MM.1S (cell line): ENCODE measurements at regions not wholly inside any gene's neighbourhood (a gene's known extent, or its start where the extent isn't known, plus 50 kb on each side); places are given as distances from the start of the nearest gene placed in this dataset.
"Not testable (repeated sequence)": the region's sequence is repeated elsewhere in the genome, so short reads cannot be mapped to it uniquely, and the experiment has no call there.

Source experiments
- DNase-seq: peaks from one replicate; pipeline ENCODE4 v3.0.0-alpha.2; 2015
- H2AFZ ChIP-seq: fragments of 300-600 bp; sonication (generic); 2 replicates; pipeline ENCODE4 v1.6.0; 2016; ENCODE audit warnings: antibody characterized with exemption, low read length
- H3F3A ChIP-seq: fragments of 300-600 bp; sonication (generic); 2 replicates; pipeline ENCODE4 v1.6.1; 2016; ENCODE audit warnings: mild to moderate bottlenecking, antibody characterized with exemption, low read length, moderate library complexity, mixed read lengths; ENCODE audit not compliant: insufficient read depth
- H3K27ac ChIP-seq: fragments of 300-600 bp; sonication (generic); 2 replicates; pipeline ENCODE4 v1.5.1; 2016; ENCODE audit warnings: mild to moderate bottlenecking, low read length
- H3K27me3 ChIP-seq: fragments of 300-600 bp; sonication (generic); replicated peaks from 2 replicates; pipeline ENCODE4 v1.6.0; 2016; ENCODE audit warnings: low read length; ENCODE audit not compliant: insufficient read depth
- H3K36me3 ChIP-seq: fragments of 300-600 bp; sonication (generic); replicated peaks from 2 replicates; pipeline ENCODE4 v1.6.1; 2016; ENCODE audit warnings: mild to moderate bottlenecking, low read length, mixed read lengths; ENCODE audit not compliant: insufficient read depth
- H3K4me1 ChIP-seq: fragments of 300-600 bp; sonication (generic); 2 replicates; pipeline ENCODE4 v1.6.1; 2016; ENCODE audit warnings: low read length, mixed read lengths
- H3K4me2 ChIP-seq: fragments of 300-600 bp; sonication (generic); 2 replicates; pipeline ENCODE4 v1.6.0; 2016; ENCODE audit warnings: low read depth, low read length
- H3K4me3 ChIP-seq: fragments of 300-600 bp; sonication (generic); 2 replicates; pipeline ENCODE4 v1.5.1; 2016; ENCODE audit warnings: low read length, mixed read lengths
- H3K79me2 ChIP-seq: fragments of 300-600 bp; sonication (generic); 2 replicates; pipeline ENCODE4 v1.6.1; 2016; ENCODE audit warnings: mixed run types, low read length, mixed read lengths
- H3K9ac ChIP-seq: fragments of 300-600 bp; sonication (generic); 2 replicates; pipeline ENCODE4 v1.6.1; 2016; ENCODE audit warnings: low read length, mixed read lengths
- H3K9me2 ChIP-seq: fragments of 300-600 bp; sonication (generic); replicated peaks from 2 replicates; pipeline ENCODE4 v1.6.1; 2016; ENCODE audit warnings: mild to moderate bottlenecking, low read length, mixed read lengths; ENCODE audit not compliant: insufficient read depth
- H3K9me3 ChIP-seq: fragments of 300-600 bp; sonication (generic); replicated peaks from 2 replicates; pipeline ENCODE4 v1.6.1; 2016; ENCODE audit warnings: mild to moderate bottlenecking, low read length, mixed read lengths; ENCODE audit not compliant: insufficient read depth
- H4K20me1 ChIP-seq: fragments of 300-600 bp; sonication (generic); 2 replicates; pipeline ENCODE4 v1.6.1; 2016; ENCODE audit warnings: mild to moderate bottlenecking, low read length, moderate library complexity, mixed read lengths; ENCODE audit not compliant: insufficient read depth
- EZH2 ChIP-seq: fragments of 300-600 bp; sonication (generic); optimal IDR thresholded peaks from 2 replicates; pipeline ENCODE3; 2017; ENCODE audit warnings: low read depth, mild to moderate bottlenecking, antibody characterized with exemption, low read length, mixed read lengths
- EZH2phosphoT487 ChIP-seq: fragments of 300-600 bp; sonication (generic); IDR thresholded peaks from 2 replicates; pipeline ENCODE4 v1.6.1; 2018; ENCODE audit warnings: antibody characterized with exemption, low read length
- TF ChIP-seq, protein P1 (sequence below): fragments of 300-600 bp; sonication (generic); IDR thresholded peaks from 2 replicates; pipeline ENCODE4 v1.5.1; 2016; ENCODE audit warnings: antibody characterized with exemption, low read length, mixed read lengths

DNA sequence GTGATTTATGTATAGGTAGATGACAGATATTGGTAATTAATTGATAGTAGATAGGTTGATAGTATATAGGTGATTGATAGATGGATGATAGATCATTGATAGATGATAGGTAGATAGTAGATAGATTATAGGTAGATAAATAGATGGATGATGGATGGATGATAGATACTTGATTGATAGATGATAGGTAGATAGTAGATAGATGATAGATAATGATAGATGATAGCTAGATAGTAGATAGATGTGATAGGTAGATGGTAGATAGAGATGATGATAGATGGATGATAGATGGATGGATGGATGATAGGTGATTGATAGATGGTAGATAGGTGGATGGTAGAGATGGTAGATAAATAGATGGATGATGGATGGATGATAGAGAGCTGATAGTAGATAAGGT, 62.0 kb upstream of the SAMD11 start:
- Histone ChIP-seq H3K9me3 (no peaks in the 10 kb centered on the region), H2AFZ (no peak overlapping the region), H3K9me2 (no peaks in the 10 kb centered on the region), H3K79me2 (no peaks in the 10 kb centered on the region), H3K27ac (no peak overlapping the region), H3K4me2 (no peak overlapping the region), H3K4me3 (no peak overlapping the region), H3K36me3 (no peaks in the 10 kb centered on the region), H3K9ac (no peak overlapping the region), H3K4me1 (no peaks in the 10 kb centered on the region), H3F3A (no peaks in the 10 kb centered on the region; the same call in 1 of the 2 replicates), H4K20me1 (no peaks in the 10 kb centered on the region), H3K27me3 (peaks cover 4% of the 10 kb centered on the region; the same call in 1 of the 2 replicates)
- no peak for DNase-seq
- TF ChIP-seq, protein P1, sequence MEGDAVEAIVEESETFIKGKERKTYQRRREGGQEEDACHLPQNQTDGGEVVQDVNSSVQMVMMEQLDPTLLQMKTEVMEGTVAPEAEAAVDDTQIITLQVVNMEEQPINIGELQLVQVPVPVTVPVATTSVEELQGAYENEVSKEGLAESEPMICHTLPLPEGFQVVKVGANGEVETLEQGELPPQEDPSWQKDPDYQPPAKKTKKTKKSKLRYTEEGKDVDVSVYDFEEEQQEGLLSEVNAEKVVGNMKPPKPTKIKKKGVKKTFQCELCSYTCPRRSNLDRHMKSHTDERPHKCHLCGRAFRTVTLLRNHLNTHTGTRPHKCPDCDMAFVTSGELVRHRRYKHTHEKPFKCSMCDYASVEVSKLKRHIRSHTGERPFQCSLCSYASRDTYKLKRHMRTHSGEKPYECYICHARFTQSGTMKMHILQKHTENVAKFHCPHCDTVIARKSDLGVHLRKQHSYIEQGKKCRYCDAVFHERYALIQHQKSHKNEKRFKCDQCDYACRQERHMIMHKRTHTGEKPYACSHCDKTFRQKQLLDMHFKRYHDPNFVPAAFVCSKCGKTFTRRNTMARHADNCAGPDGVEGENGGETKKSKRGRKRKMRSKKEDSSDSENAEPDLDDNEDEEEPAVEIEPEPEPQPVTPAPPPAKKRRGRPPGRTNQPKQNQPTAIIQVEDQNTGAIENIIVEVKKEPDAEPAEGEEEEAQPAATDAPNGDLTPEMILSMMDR, result no peak
- no peak for TF ChIP-seq EZH2
- TF ChIP-seq EZH2phosphoT487, result no peak

DNA sequence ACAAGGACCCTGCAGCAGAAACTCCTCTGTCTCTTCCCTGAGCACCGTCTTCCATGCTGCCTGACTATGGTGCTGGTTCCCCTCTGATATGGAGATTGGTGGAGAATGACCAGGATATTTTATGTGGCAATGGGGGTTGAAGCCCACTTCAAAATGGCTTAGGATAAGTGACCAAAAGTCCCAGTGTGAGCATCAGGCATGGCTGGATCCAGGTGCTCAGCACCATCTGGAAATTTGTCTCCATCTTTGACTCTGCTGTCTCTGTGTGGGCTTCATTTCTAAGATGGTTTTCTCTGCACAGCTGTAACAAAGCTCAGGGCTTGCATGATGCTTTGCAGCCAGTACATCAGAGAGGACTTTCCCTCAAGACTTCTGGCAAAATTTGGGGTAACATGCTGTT, 61.1 kb upstream of the SAMD11 start:
- DNase-seq, H3K27me3 ChIP-seq, H3K4me2 ChIP-seq, H3F3A ChIP-seq, H3K36me3 ChIP-seq, H3K9me3 ChIP-seq, H3K9me2 ChIP-seq, H3K4me1 ChIP-seq, H3K27ac ChIP-seq, H3K79me2 ChIP-seq, H4K20me1 ChIP-seq, H2AFZ ChIP-seq, H3K4me3 ChIP-seq, H3K9ac ChIP-seq: not testable (repeated sequence)

DNA sequence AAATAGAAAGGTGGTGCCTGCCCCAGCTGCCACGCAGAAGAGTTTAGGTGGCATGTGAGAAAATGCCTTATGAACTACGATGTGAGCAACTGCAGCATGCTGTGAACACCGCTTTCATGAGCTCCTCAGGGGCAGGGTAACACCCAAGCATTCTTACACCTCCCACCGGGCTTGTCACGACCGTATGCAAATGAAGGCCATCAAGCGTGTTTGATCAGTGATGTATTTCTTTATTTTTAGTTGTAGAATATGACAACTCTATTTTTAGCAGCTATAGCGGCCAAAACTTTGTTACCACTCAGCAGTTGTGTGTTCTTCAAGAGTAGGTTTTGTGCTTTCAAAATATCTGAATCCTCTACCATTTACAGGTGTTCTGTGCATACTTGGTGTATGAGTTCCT, 58.1 kb upstream of the SAMD11 start:
- not testable (repeated sequence) for H2AFZ ChIP-seq, H3K36me3 ChIP-seq, H3K9me3 ChIP-seq, H3K27ac ChIP-seq, H3F3A ChIP-seq, H3K4me1 ChIP-seq, H3K4me2 ChIP-seq, H4K20me1 ChIP-seq, H3K4me3 ChIP-seq, H3K79me2 ChIP-seq, H3K9ac ChIP-seq, H3K9me2 ChIP-seq
- DNase-seq, result peak; percentile 6
- peaks cover 14% of the 10 kb centered on the region for H3K27me3 ChIP-seq

DNA sequence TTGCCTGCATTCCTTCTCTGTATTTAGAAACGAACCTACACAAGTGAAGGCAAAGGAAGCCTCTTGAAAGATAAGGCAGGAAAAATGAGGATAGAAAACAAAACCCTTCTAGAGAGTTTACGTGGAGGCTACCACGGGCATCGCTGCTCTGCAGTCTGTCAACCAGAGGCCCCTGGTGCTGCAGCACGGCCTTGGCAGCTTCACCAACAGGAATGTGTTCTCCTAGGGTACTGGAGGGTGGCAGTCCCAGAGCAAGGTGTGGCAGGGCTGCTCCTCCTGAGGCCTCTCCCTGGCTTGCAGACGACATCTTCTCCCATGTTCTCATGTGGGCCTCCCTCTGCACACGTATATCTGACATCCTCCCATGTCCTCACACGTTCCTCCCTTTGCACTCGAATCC, 57.6 kb upstream of the SAMD11 start:
- no peak for DNase-seq
- peaks cover 14% of the 10 kb centered on the region for H3K27me3 ChIP-seq
- no peaks in the 10 kb centered on the region for H3K4me1 ChIP-seq
- no peaks in the 10 kb centered on the region for H3K9me2 ChIP-seq
- no peak overlapping the region for H2AFZ ChIP-seq
- H3K4me3 ChIP-seq, result no peak overlapping the region
- no peak overlapping the region for H3K4me2 ChIP-seq
- no peaks in the 10 kb centered on the region; the same call in 1 of the 2 replicates for H3F3A ChIP-seq
- no peaks in the 10 kb centered on the region for H3K36me3 ChIP-seq
- no peak overlapping the region for H3K27ac ChIP-seq
- H3K9me3 ChIP-seq, result no peaks in the 10 kb centered on the region
- no peaks in the 10 kb centered on the region for H4K20me1 ChIP-seq
- TF ChIP-seq, protein P1, result no peak
- TF ChIP-seq EZH2 (no peak), EZH2phosphoT487 (no peak)
- no peak overlapping the region for H3K9ac ChIP-seq
- no peaks in the 10 kb centered on the region for H3K79me2 ChIP-seq

DNA sequence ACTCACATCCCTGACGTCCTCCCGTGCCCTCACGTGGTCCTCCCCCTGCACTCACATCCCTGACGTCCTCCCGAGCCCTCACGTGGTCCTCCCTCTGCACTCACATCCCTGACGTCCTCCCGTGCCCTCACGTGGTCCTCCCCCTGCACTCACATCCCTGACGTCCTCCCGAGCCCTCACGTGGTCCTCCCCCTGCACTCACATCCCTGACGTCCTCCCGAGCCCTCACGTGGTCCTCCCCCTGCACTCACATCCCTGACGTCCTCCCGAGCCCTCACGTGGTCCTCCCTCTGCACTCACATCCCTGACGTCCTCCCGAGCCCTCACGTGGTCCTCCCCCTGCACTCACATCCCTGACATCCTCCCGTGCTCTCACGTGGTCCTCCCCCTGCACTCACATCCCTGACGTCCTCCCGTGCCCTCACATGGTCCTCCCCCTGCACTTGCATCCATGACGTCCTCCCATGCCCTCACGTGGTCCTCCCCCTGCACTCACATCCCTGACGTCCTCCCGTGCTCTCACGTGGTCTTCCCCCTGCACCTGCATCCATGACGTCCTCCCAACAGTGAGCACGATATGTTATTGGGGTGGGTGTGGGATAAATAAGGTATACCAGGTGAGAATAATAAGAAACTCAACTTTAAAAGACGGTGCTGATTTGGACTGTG, 57.0 kb upstream of the SAMD11 start:
- H3K79me2 ChIP-seq, H2AFZ ChIP-seq, H3K4me2 ChIP-seq, H3K4me1 ChIP-seq, H3K9me2 ChIP-seq, DNase-seq, H3F3A ChIP-seq, H3K9me3 ChIP-seq, H3K27ac ChIP-seq, H3K36me3 ChIP-seq, H3K4me3 ChIP-seq, H4K20me1 ChIP-seq, H3K9ac ChIP-seq: not testable (repeated sequence)
- H3K27me3 ChIP-seq, result peaks cover 14% of the 10 kb centered on the region

DNA sequence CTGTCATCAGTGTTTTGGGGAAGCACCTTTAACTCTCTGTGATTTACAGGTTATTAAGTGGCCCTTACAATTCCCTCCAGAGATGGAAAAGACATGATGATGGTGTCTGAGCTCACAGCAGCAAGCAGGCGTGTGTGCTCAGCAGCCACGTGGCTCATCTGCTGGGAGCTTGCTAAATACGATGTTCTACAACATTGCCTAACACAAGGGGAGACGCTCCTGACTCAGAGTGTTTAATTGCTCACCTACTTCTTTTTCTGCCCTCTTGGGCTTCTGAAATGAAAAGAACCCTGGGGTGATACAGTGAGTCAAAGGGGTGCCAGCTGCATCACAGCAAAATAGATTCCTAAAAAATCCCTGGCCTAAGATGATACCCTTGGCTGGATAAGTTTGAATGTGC, 56.2 kb upstream of the SAMD11 start:
- not testable (repeated sequence) for H3K79me2 ChIP-seq, H3F3A ChIP-seq, H3K36me3 ChIP-seq, H3K4me3 ChIP-seq, H4K20me1 ChIP-seq, DNase-seq, H3K9me2 ChIP-seq, H3K27ac ChIP-seq, H3K9ac ChIP-seq, H3K4me2 ChIP-seq, H3K9me3 ChIP-seq, H3K4me1 ChIP-seq, H2AFZ ChIP-seq
- H3K27me3 ChIP-seq, result peaks cover 14% of the 10 kb centered on the region
